ENCODE measurements at regions not wholly inside any gene's neighbourhood (a gene's known extent, or its start where the extent isn't known, plus 50 kb on each side); places are given as distances from the start of the nearest gene placed in this dataset.
"Not testable (repeated sequence)": the region's sequence is repeated elsewhere in the genome, so short reads cannot be mapped to it uniquely, and the experiment has no call there.

GRCh38 chr9:62862180-62862579 lies 1672.3 kb downstream of the SPATA31A7 start:
- H3K27ac Mint-ChIP-seq; CTCF ChIA-PET; H3K4me3 ChIP-seq (ENCODE audit: low read length); DNase-seq; H3K9me3 Mint-ChIP-seq; H3K4me1 Mint-ChIP-seq; H3K36me3 Mint-ChIP-seq; POLR2A ChIA-PET; H3K4me1 ChIP-seq (ENCODE audit: insufficient read depth, low read length); H3K4me3 Mint-ChIP-seq; H3K27me3 ChIP-seq (ENCODE audit: insufficient read depth, low read length, poor library complexity, severe bottlenecking); H3K36me3 ChIP-seq (ENCODE audit: insufficient read depth, low read length); H3K9me3 ChIP-seq (ENCODE audit: low read length); H3K27ac ChIP-seq (ENCODE audit: low read depth, low read length): not testable (repeated sequence)
- peaks cover 40 to 68% of the 10 kb centered on the region in 2 donors for H3K27me3 Mint-ChIP-seq

DNA sequence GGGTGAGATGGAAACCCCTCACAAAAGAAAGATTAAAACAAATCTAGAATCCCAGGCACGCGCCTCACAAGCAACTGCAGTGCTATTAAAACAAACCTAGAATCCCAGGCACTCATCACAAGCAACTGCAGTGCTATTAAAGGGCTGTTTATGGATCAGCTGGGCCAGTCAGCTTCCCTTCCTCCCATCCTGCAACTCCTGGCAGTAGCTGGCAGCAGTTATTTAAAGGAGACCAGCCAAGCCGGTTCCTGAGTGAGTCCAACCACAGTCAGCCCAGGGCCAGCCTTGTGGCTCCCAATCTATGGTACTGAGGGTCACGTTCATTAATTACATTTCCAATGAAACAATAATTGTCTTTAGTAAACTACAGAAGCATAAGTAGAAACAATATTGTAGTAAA lies 1673.5 kb downstream of the SPATA31A7 start:
- POLR2A ChIA-PET; H3K36me3 Mint-ChIP-seq; CTCF ChIA-PET; H3K27ac Mint-ChIP-seq; H3K9me3 ChIP-seq (ENCODE audit: low read length); H3K4me3 ChIP-seq (ENCODE audit: low read length); H3K27me3 ChIP-seq (ENCODE audit: insufficient read depth, low read length, poor library complexity, severe bottlenecking); H3K4me1 ChIP-seq (ENCODE audit: insufficient read depth, low read length); H3K4me1 Mint-ChIP-seq; H3K36me3 ChIP-seq (ENCODE audit: insufficient read depth, low read length); H3K4me3 Mint-ChIP-seq; H3K27ac ChIP-seq (ENCODE audit: low read depth, low read length); H3K9me3 Mint-ChIP-seq; DNase-seq: not testable (repeated sequence)
- peaks cover 46 to 74% of the 10 kb centered on the region in 2 donors for H3K27me3 Mint-ChIP-seq

GRCh38 chr9:62863867-62864266 lies 1674.0 kb downstream of the SPATA31A7 start:
- H3K27ac Mint-ChIP-seq; H3K27me3 ChIP-seq (ENCODE audit: insufficient read depth, low read length, poor library complexity, severe bottlenecking); H3K4me3 Mint-ChIP-seq; H3K4me1 ChIP-seq (ENCODE audit: insufficient read depth, low read length); CTCF ChIA-PET; H3K4me1 Mint-ChIP-seq; H3K36me3 ChIP-seq (ENCODE audit: insufficient read depth, low read length); H3K36me3 Mint-ChIP-seq; POLR2A ChIA-PET; H3K9me3 ChIP-seq (ENCODE audit: low read length); H3K4me3 ChIP-seq (ENCODE audit: low read length); DNase-seq; H3K9me3 Mint-ChIP-seq; H3K27ac ChIP-seq (ENCODE audit: low read depth, low read length): not testable (repeated sequence)
- peaks cover 50 to 77% of the 10 kb centered on the region in 2 donors for H3K27me3 Mint-ChIP-seq

DNA sequence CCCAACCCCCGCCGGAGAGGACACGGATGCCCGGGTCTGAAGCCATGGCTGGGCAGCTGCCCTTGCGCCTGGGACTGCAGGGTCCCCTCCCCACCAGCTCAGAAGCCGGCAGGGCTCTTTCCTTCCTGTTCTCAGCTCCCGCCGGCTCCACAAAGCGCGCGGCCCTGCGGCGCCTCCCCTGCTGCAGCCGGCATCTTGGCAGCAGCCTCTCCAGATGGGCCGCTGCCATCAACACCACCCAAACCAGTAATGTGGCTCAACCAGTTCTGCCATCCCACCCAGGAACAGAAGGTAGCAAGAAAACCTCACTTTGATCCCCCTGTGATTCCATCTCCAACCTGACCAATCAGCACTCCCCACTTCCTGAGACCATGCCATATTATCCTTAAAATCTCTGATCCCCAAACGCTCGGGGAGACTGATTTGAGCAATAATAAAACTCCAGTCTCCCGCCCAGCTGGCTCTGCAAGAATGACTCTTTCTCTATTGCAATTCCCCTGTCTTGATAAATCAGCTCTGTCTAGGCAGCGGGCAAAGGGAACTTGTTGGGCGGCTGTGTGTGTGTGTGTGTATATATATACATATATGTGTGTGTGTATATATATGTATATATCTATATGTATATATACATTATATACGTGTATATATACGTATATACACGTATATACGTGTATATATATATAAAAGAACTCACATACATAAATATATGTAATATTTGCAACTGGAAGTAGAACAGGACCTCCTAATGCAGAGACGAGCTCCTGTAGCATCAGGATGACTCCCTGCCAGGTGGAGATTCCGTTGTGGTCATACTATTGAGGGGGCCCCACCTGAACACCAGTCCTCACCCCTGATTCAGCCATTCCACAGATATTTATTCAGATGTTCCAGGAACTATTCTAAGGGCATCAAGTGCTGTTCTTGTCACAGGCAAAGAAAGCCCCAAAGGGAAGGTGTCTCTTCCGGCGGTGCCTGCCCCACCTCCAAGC lies 1674.9 kb downstream of the SPATA31A7 start:
- H3K4me1 ChIP-seq (ENCODE audit: insufficient read depth, low read length); DNase-seq; CTCF ChIA-PET; H3K36me3 ChIP-seq (ENCODE audit: insufficient read depth, low read length); H3K4me3 ChIP-seq (ENCODE audit: low read length); H3K9me3 ChIP-seq (ENCODE audit: low read length); POLR2A ChIA-PET; H3K9me3 Mint-ChIP-seq; H3K27ac ChIP-seq (ENCODE audit: low read depth, low read length); H3K27me3 ChIP-seq (ENCODE audit: insufficient read depth, low read length, poor library complexity, severe bottlenecking); H3K36me3 Mint-ChIP-seq; H3K4me1 Mint-ChIP-seq: not testable (repeated sequence)
- Mint-ChIP-seq H3K4me3 (peak overlapping the region in 1 of 7 donors; percentile 20), H3K27me3 (peaks cover 50 to 77% of the 10 kb centered on the region in 2 donors), H3K27ac (peak overlapping the region in 1 of 8 donors; percentile 23)

DNA sequence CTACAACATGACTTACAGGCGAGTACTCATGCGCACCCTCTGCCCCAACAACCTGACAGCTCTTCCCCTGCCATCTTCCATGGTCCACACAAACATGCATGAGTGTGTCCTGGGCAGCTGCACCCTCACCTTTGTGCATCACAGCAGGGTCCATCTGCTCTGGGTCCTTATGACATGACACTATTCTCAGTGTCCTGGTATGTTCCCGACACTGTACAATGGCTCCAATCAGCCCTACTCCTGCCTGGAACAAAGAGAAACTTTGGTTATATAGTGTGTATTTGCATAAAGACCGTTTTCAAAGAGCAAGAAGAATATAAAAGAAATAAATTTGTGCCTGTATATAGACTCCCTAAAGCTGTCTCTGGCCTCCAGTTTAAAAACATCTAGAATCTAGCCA lies 1679.2 kb downstream of the SPATA31A7 start:
- H3K4me1 Mint-ChIP-seq; DNase-seq; H3K36me3 ChIP-seq (ENCODE audit: insufficient read depth, low read length); H3K4me3 Mint-ChIP-seq; H3K4me3 ChIP-seq (ENCODE audit: low read length); CTCF ChIA-PET; H3K4me1 ChIP-seq (ENCODE audit: insufficient read depth, low read length); H3K27ac Mint-ChIP-seq; POLR2A ChIA-PET; H3K36me3 Mint-ChIP-seq; H3K9me3 Mint-ChIP-seq; H3K9me3 ChIP-seq (ENCODE audit: low read length); H3K27ac ChIP-seq (ENCODE audit: low read depth, low read length); H3K27me3 ChIP-seq (ENCODE audit: insufficient read depth, low read length, poor library complexity, severe bottlenecking): not testable (repeated sequence)
- peaks cover 28 to 58% of the 10 kb centered on the region in 2 donors for H3K27me3 Mint-ChIP-seq

DNA sequence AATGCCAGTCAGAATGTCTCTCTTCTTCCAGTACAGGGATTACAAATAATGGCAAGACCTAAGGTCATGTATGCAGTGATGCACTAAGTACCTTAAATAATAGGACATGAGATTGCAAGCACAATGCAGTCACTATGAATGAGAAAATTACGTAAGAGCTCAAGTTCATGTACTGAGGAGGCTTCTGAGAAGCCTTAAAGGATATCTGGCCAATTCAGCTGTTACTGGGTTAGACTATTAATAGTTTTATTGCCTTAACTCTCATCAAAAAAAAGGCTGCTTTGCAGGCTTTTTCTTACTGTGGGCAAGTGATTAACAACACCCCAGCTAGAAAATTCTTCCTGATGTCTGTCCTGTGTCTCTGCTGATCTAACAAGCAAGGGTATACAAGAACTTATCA lies 1681.9 kb downstream of the SPATA31A7 start:
- H3K27me3 Mint-ChIP-seq, result peaks cover 16 to 49% of the 10 kb centered on the region in 2 donors
- H3K4me3 ChIP-seq (ENCODE audit: low read length); H3K27me3 ChIP-seq (ENCODE audit: insufficient read depth, low read length, poor library complexity, severe bottlenecking); H3K27ac ChIP-seq (ENCODE audit: low read depth, low read length); H3K9me3 ChIP-seq (ENCODE audit: low read length); H3K27ac Mint-ChIP-seq; H3K36me3 Mint-ChIP-seq; H3K36me3 ChIP-seq (ENCODE audit: insufficient read depth, low read length); CTCF ChIA-PET; DNase-seq; H3K4me1 Mint-ChIP-seq; H3K9me3 Mint-ChIP-seq; H3K4me3 Mint-ChIP-seq; POLR2A ChIA-PET; H3K4me1 ChIP-seq (ENCODE audit: insufficient read depth, low read length): not testable (repeated sequence)

GRCh38 chr9:62874213-62874612 lies 1684.4 kb downstream of the SPATA31A7 start:
- not testable (repeated sequence) for H3K9me3 Mint-ChIP-seq, H3K4me3 Mint-ChIP-seq

DNA sequence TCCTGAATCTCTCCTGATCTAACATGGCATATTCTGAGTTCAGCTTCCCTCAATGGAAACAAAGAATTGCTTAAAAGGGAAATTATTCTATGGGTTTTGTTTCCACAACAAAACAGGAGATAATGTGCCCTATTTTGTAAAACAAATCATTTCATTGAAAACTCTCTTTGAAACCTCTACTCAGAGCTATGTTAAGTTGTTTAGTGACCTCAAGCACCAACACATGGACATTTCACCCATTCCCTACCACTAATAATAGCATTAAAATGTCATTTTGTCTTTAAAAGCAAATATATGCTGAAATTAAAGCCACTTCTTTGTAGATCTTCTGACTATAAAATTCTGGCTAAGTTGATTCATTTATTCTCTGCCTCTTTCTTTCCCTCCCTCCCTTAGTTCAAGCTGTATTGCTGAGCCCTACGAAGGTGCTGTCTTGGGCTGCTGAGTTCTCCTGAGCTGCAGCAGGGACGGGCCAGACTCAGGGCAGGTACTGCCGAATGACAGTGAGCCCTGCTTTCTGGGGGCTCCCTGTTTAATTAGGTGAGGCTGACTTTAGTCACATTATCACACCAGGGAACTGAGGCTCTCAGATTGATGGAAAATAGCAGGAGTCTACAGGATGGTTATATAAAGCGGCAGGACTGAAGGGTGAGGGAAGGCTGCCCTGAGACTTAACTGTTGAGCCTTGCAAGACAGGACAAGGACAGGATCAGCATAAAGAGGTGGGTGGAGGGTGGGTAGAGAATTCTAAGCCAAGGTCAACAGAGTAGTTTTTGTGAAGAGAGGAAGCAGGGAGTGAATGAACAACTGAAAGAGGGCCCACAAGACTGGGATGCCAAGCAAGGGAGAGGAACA lies 1685.1 kb downstream of the SPATA31A7 start:
- H3K36me3 ChIP-seq (ENCODE audit: insufficient read depth, low read length); H3K27me3 ChIP-seq (ENCODE audit: insufficient read depth, low read length, poor library complexity, severe bottlenecking); H3K4me3 ChIP-seq (ENCODE audit: low read length); H3K4me1 ChIP-seq (ENCODE audit: insufficient read depth, low read length); H3K27ac Mint-ChIP-seq; H3K36me3 Mint-ChIP-seq; POLR2A ChIA-PET; H3K9me3 Mint-ChIP-seq; H3K27ac ChIP-seq (ENCODE audit: low read depth, low read length); H3K4me3 Mint-ChIP-seq; DNase-seq; H3K9me3 ChIP-seq (ENCODE audit: low read length); H3K4me1 Mint-ChIP-seq; CTCF ChIA-PET: not testable (repeated sequence)
- H3K27me3 Mint-ChIP-seq, result peaks cover 5 to 55% of the 10 kb centered on the region in 2 donors

More at GRCh38 chr9:62874213-62874612, 1684.4 kb downstream of the SPATA31A7 start:
- DNase-seq; H3K27ac Mint-ChIP-seq; H3K36me3 ChIP-seq (ENCODE audit: insufficient read depth, low read length); POLR2A ChIA-PET; H3K27ac ChIP-seq (ENCODE audit: low read depth, low read length); H3K4me1 Mint-ChIP-seq; H3K36me3 Mint-ChIP-seq; H3K4me1 ChIP-seq (ENCODE audit: insufficient read depth, low read length); H3K4me3 ChIP-seq (ENCODE audit: low read length); H3K27me3 ChIP-seq (ENCODE audit: insufficient read depth, low read length, poor library complexity, severe bottlenecking); CTCF ChIA-PET; H3K9me3 ChIP-seq (ENCODE audit: low read length): not testable (repeated sequence)
- peaks cover 5 to 47% of the 10 kb centered on the region in 2 donors for H3K27me3 Mint-ChIP-seq

All from CD8-positive, alpha-beta memory T cell (primary cell).